ENCODE measurements at regions not wholly inside any gene's neighbourhood (a gene's known extent, or its start where the extent isn't known, plus 50 kb on each side); places are given as distances from the start of the nearest gene placed in this dataset.

DNA sequence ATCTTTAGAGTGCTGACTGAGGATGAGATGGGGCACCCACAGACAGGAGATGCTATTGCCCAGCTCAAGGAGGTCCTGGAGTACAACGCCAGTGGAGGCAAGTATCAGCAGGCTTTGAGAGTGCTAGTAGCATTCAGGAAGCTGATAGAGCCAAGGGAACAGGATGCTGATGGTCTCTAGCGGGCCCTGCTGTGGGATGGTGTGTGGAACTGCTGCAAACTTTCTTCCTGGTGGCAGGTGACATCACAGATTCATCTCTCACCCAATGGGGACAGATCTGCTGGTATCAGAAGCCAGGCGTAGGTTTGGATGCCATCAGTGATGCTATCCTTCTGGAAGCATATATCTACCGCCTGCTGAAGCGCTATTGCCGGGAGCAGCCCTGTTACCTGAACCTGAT lies 609.8 kb upstream of the NCAM2 start:
- TF ChIP-seq, protein P1, sequence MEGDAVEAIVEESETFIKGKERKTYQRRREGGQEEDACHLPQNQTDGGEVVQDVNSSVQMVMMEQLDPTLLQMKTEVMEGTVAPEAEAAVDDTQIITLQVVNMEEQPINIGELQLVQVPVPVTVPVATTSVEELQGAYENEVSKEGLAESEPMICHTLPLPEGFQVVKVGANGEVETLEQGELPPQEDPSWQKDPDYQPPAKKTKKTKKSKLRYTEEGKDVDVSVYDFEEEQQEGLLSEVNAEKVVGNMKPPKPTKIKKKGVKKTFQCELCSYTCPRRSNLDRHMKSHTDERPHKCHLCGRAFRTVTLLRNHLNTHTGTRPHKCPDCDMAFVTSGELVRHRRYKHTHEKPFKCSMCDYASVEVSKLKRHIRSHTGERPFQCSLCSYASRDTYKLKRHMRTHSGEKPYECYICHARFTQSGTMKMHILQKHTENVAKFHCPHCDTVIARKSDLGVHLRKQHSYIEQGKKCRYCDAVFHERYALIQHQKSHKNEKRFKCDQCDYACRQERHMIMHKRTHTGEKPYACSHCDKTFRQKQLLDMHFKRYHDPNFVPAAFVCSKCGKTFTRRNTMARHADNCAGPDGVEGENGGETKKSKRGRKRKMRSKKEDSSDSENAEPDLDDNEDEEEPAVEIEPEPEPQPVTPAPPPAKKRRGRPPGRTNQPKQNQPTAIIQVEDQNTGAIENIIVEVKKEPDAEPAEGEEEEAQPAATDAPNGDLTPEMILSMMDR (IDR thresholded peaks at IDR 0.05) = no peak
- no peak for TF ChIP-seq POLR2A (IDR thresholded peaks at IDR 0.05)

Measured in gastroesophageal sphincter (tissue), 3 donors.